Breast epithelium (tissue), 3 donors: ENCODE measurements at regions not wholly inside any gene's neighbourhood (a gene's known extent, or its start where the extent isn't known, plus 50 kb on each side); places are given as distances from the start of the nearest gene placed in this dataset.

Source experiments
- CTCF ChIP-seq, 3 donors: fragments of 450-650 bp; IDR thresholded peaks; one replicate each; pipeline ENCODE4 v1.5.1; 2016 to 2017; ENCODE audit warnings: antibody characterized with exemption in 3 of 3, mild to moderate bottlenecking in 3 of 3, moderate library complexity in 3 of 3
- POLR2A ChIP-seq: fragments of 450-650 bp; IDR thresholded peaks from one replicate; pipeline ENCODE4 v1.6.1; 2016; ENCODE audit warnings: antibody characterized with exemption, mild to moderate bottlenecking, moderate library complexity
- POLR2AphosphoS5 ChIP-seq, 3 donors: sonication (generic); formaldehyde crosslinking; IDR thresholded peaks; one replicate each; pipeline ENCODE4 v1.6.1; 2017; ENCODE audit warnings: antibody characterized with exemption in 3 of 3

- no peak for TF ChIP-seq POLR2A
- TF ChIP-seq CTCF (IDR thresholded peaks at IDR 0.05): no peak
- TF ChIP-seq POLR2AphosphoS5 (IDR thresholded peaks at IDR 0.05): no peak
Measured at GRCh38 chr14:50020184-50020583, 96.2 kb downstream of the VCPKMT start.
